Ecto neural progenitor cell (in vitro differentiated cells): ENCODE measurements at regions not wholly inside any gene's neighbourhood (a gene's known extent, or its start where the extent isn't known, plus 50 kb on each side); places are given as distances from the start of the nearest gene placed in this dataset.
"Not testable (repeated sequence)": the region's sequence is repeated elsewhere in the genome, so short reads cannot be mapped to it uniquely, and the experiment has no call there.

ENCODE experiments used
- DNase-seq: peaks from one replicate; pipeline ENCODE4 v3.0.0-alpha.2; 2018; ENCODE audit warnings: low spot score

- DNase-seq: no peak
Measured at GRCh38 chr1:73218995-73219546, 936.7 kb upstream of the NEGR1 start.

- DNase-seq: no peak
Measured at GRCh38 chr1:73205294-73205973, 923.1 kb upstream of the NEGR1 start.

DNA sequence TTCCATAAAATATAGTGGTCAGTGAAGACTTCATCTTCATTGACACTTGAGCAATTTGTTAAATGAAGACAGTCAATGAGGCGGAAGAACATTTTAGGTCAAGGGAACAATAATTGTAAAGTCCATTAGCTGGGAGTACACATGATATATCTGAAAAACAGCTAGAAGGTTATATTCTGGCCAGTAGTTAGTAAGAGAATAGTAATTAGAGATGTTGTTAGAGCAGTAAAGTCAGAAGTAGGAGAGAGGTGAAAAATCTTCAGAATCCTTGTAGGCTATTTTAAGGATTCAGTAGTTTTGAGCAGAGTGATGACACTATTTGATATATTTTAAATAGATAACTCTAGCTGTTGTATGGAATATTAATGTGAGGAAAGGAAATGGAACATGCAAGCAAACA is 915.6 kb upstream of the NEGR1 start:
- no peak for DNase-seq

GRCh38 chr1:73194965-73195364 is 912.6 kb upstream of the NEGR1 start:
- DNase-seq: no peak

DNA sequence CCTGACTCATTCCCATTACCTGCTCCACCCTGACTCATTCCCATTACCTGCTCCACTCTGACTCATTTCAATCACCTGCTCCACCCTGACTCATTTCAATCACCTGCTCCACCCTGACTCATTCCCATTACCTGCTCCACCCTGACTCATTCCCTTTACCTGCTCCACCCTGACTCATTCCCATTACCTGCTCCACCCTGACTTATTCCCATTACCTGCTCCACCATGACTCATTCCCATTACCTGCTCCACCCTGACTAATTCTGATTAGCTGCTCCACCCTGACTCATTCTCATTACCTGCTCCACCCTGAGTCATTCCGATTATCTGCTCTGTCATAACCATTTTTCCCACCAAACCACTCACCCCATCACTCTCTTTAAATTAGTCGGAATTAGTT is 901.2 kb upstream of the NEGR1 start:
- DNase-seq: not testable (repeated sequence)

- DNase-seq: no peak
Measured at GRCh38 chr1:73181190-73181540, 898.8 kb upstream of the NEGR1 start.

- DNase-seq: no peak
Measured at GRCh38 chr1:73180397-73181189, 898.3 kb upstream of the NEGR1 start.

- DNase-seq: no peak
Measured at GRCh38 chr1:73176902-73177301, 894.6 kb upstream of the NEGR1 start.

GRCh38 chr1:73167009-73167657 is 884.8 kb upstream of the NEGR1 start:
- no peak for DNase-seq

DNA sequence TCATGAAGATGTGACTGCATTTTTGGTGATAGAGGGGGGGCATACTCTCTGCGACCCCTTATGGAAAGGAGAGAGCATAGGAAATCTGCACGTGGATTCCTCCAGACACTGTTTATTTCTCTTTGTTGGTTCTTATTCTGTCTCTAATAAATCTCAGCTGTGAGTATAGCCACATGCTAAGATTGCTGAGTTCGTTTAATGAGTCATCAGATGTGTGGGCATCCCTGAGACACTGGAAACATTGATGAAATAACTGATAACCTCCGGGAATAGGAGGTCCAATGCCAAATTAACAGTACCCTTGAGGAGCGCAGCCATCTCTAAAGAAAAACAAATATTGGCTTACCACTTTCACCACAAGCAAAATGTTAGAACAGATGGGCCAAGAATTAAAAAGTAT is 880.2 kb upstream of the NEGR1 start:
- DNase-seq: no peak

GRCh38 chr1:73161418-73161817 is 879.1 kb upstream of the NEGR1 start:
- no peak for DNase-seq

- DNase-seq: no peak
Measured at GRCh38 chr1:73160759-73161158, 878.4 kb upstream of the NEGR1 start.

GRCh38 chr1:73144311-73144710 is 862.0 kb upstream of the NEGR1 start:
- DNase-seq: no peak

GRCh38 chr1:73136975-73137374 is 854.6 kb upstream of the NEGR1 start:
- no peak for DNase-seq

GRCh38 chr1:73106931-73107330 is 824.6 kb upstream of the NEGR1 start:
- DNase-seq: no peak

DNA sequence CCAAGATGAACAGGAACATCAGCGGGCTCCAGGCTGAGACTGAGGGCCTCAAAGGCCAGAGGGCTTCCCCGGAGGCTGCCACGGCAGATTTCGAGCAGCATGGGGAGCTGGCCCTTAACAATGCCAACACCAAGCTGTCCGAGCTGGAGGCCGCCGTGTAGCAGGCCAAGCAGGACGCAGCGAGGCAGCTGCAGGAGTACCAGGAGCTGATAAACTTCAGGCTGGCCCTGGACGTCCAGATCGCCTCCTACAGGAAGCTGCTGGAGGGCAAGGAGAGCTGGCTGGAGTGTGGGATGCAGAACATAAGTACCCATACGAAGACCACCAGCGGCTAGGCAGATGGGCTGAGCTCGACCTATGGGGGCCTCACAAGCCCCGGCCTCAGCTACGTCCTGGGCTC is 823.4 kb upstream of the NEGR1 start:
- no peak for DNase-seq

- DNase-seq: no peak
Measured at GRCh38 chr1:73104749-73105148, 822.4 kb upstream of the NEGR1 start.

DNA sequence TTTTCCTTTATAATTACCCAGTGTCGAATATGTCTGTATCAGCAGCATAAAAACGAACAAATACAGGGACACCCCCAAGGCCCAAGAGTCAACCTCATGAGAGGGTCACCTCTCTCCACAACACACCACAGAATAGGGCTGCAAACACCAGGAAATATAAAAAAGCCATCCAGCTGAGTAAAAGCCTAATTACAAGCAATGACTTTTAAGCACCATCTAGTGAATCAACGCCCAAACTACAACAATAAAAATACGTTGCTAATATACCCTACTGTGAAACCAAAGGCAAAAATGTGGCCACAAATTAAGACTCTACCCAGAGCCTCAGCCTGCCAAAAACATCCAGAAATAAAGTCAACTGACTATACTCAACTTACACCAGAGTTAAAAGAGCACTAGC is 817.9 kb upstream of the NEGR1 start:
- DNase-seq: no peak

- DNase-seq: no peak
Measured at GRCh38 chr1:73097917-73098316, 815.6 kb upstream of the NEGR1 start.

GRCh38 chr1:73096841-73097240 is 814.5 kb upstream of the NEGR1 start:
- DNase-seq: no peak

DNA sequence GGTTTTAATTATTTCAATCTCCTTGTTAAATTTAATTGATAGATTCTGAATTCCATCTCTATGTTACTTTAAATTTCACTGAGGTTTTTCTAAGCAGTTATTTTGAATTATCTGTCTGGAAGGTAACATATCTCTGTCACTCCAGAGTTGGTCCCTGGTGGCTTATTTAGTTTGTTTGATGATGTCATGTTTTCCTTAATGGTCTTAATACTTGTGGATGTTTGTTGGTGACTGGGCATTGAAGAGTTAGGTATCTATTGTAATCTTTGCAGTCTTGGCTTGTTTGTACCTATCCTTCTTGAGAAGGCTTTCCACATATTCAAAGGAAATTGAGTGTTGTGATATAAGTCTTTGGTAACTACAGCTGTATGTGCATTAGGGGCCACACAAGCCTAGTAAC is 810.0 kb upstream of the NEGR1 start:
- no peak for DNase-seq

DNA sequence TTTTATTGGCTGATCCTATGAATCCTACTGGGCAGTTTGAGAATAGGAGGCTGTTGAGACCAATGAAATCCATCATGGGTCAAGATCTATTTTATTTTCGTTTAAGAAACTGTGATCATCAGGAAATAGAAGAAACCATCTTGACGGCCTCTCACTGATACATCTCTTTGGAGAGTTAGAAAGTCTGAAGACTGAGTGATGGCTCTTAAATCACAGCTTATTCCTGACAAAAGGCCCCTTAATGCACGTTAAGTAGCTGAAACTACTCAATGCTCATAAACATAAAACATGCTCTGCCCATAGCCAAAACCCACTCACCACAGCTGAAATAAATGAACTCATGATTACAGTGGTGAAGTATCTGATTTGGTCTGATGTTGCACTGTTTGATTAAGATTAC is 784.5 kb upstream of the NEGR1 start:
- DNase-seq: no peak
